ENCODE measurements at regions not wholly inside any gene's neighbourhood (a gene's known extent, or its start where the extent isn't known, plus 50 kb on each side); places are given as distances from the start of the nearest gene placed in this dataset.

GRCh38 chr2:234643407-234643806, 146.5 kb upstream of the ARL4C start:
- TF ChIP-seq CTCF (IDR thresholded peaks at IDR 0.05; ENCODE audit: low read depth, low read length) (no peak), POLR2A (IDR thresholded peaks at IDR 0.05; ENCODE audit: extremely low read depth, insufficient read length) (no peak), MAX (IDR thresholded peaks at IDR 0.05; ENCODE audit: low read depth, low read length) (no peak)
